ENCODE measurements at regions not wholly inside any gene's neighbourhood (a gene's known extent, or its start where the extent isn't known, plus 50 kb on each side); places are given as distances from the start of the nearest gene placed in this dataset.

DNA sequence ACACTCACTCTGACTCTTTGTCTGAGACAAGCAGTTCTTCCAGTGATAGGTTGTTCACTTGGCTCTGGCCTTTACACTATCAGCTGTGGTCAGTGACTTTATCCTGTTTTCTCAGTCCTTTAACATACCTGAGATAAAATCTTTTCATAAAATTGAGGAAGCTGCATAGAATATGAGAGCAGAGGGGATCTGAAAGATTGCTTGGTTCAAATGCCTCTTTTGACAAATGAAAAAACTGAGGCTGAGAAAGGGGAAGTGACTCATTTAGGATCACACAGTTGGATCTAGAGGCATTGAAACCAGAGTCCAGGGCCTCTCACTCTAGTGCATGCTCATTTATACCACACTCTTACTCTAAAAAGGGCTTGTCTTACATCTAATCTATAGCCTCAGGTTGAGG, 277.0 kb upstream of the TBX18 start:
- Histone ChIP-seq H3K4me3 (ENCODE audit: low read length) (no peak overlapping the region), H3K27ac (ENCODE audit: low read depth in 1 of 2, low read length in 2 of 2) (no peak overlapping the region), H3K4me1 (ENCODE audit: insufficient read depth, low read length) (no peaks in the 10 kb centered on the region), H3K36me3 (ENCODE audit: insufficient read depth, low read length) (no peaks in the 10 kb centered on the region), H3K27me3 (ENCODE audit: control insufficient read depth in 1 of 2, insufficient read depth in 2 of 2, low read length in 2 of 2) (no peaks in the 10 kb centered on the region), H3K9me3 (ENCODE audit: control insufficient read depth in 1 of 2, insufficient read depth in 1 of 2, low read length in 2 of 2) (no peaks in the 10 kb centered on the region)
- POLR2A ChIA-PET, result no interaction called here
- TF ChIP-seq, protein P1, sequence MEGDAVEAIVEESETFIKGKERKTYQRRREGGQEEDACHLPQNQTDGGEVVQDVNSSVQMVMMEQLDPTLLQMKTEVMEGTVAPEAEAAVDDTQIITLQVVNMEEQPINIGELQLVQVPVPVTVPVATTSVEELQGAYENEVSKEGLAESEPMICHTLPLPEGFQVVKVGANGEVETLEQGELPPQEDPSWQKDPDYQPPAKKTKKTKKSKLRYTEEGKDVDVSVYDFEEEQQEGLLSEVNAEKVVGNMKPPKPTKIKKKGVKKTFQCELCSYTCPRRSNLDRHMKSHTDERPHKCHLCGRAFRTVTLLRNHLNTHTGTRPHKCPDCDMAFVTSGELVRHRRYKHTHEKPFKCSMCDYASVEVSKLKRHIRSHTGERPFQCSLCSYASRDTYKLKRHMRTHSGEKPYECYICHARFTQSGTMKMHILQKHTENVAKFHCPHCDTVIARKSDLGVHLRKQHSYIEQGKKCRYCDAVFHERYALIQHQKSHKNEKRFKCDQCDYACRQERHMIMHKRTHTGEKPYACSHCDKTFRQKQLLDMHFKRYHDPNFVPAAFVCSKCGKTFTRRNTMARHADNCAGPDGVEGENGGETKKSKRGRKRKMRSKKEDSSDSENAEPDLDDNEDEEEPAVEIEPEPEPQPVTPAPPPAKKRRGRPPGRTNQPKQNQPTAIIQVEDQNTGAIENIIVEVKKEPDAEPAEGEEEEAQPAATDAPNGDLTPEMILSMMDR (IDR thresholded peaks at IDR 0.05), result no peak
- H3K36me3 Mint-ChIP-seq (ENCODE audit: low read depth), result no peaks in the 10 kb centered on the region
- no peak for ATAC-seq (ENCODE audit: poor library complexity)
- no peaks in the 10 kb centered on the region for H3K9me3 Mint-ChIP-seq
- H3K4me3 Mint-ChIP-seq, result no peak overlapping the region
- no peak overlapping the region for H3K27ac Mint-ChIP-seq
- intact Hi-C loops (cut with DNase I, micrococcal nuclease), result no loop called here
- DNase-seq, result no peak
- H3K4me1 Mint-ChIP-seq (ENCODE audit: low read depth), result no peaks in the 10 kb centered on the region
- no peaks in the 10 kb centered on the region for H3K27me3 Mint-ChIP-seq
- CTCF ChIA-PET, result no interaction called here

DNA sequence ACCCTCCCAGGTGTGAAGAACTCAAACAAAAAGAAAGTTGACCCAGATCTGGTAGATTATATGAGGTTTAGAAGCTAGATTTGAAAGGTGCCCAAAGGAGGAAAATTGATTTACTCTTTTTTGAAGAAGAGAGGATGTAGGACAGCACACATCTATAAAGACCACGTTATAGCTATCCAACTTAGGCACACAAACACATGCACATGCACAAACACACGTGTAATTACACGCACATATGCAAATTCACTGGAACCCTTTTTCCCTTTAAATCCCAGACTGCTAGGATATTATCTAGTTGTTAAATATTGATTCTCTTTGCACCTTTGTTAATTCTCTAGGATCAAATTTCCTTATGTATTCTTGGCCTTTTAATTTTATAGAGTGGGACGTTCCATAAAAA, 272.8 kb upstream of the TBX18 start:
- H3K27ac ChIP-seq (ENCODE audit: low read depth in 1 of 2, low read length in 2 of 2), result no peak overlapping the region
- no peaks in the 10 kb centered on the region for H3K36me3 ChIP-seq (ENCODE audit: insufficient read depth, low read length)
- no peaks in the 10 kb centered on the region for H3K27me3 ChIP-seq (ENCODE audit: control insufficient read depth in 1 of 2, insufficient read depth in 2 of 2, low read length in 2 of 2)
- Mint-ChIP-seq H3K4me3 (no peak overlapping the region), H3K27me3 (no peaks in the 10 kb centered on the region), H3K27ac (no peak overlapping the region), H3K36me3 (ENCODE audit: low read depth) (no peaks in the 10 kb centered on the region), H3K4me1 (ENCODE audit: low read depth) (no peaks in the 10 kb centered on the region), H3K9me3 (peaks cover 11% of the 10 kb centered on the region)
- TF ChIP-seq, protein P1 (IDR thresholded peaks at IDR 0.05), result no peak
- ChIA-PET CTCF (no interaction called here), POLR2A (no interaction called here)
- intact Hi-C loops (cut with DNase I, micrococcal nuclease), result no loop called here
- H3K9me3 ChIP-seq (ENCODE audit: control insufficient read depth in 1 of 2, insufficient read depth in 1 of 2, low read length in 2 of 2), result peaks cover 9 to 11% of the 10 kb centered on the region in 2 experiments
- H3K4me1 ChIP-seq (ENCODE audit: insufficient read depth, low read length), result no peaks in the 10 kb centered on the region
- H3K4me3 ChIP-seq (ENCODE audit: low read length), result no peak overlapping the region
- ATAC-seq (ENCODE audit: poor library complexity) (no peak), DNase-seq (no peak)

DNA sequence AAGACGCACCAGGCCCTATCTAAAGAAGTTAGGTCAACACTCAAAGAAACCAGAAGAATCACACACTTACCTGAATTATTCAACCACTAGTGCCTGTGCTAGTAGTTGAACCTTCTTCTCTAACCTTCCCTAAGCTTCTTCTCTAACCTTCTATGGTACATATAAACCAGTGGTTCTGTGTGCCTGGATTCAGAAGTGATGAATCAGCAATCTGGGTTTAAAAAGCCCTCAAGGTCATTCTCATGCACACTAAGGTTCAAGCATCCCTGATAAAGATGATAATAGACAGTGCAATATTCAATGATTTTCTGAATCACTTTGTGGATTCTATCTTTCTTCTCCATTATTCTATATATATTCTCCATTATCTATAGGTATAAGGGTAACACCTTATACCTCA, 271.4 kb upstream of the TBX18 start:
- CTCF ChIA-PET, result no interaction called here
- TF ChIP-seq, protein P1 (IDR thresholded peaks at IDR 0.05), result no peak

More for the DNA sequence above, 271.4 kb upstream of the TBX18 start:
- POLR2A ChIA-PET, result no interaction called here
- peaks cover 11 to 16% of the 10 kb centered on the region in 2 experiments for H3K9me3 ChIP-seq (ENCODE audit: control insufficient read depth in 1 of 2, insufficient read depth in 1 of 2, low read length in 2 of 2)
- intact Hi-C loops (cut with DNase I, micrococcal nuclease), result no loop called here
- Mint-ChIP-seq H3K4me3 (no peak overlapping the region), H3K4me1 (ENCODE audit: low read depth) (no peaks in the 10 kb centered on the region), H3K27ac (no peak overlapping the region), H3K27me3 (no peaks in the 10 kb centered on the region), H3K36me3 (ENCODE audit: low read depth) (no peaks in the 10 kb centered on the region), H3K9me3 (peaks cover 11% of the 10 kb centered on the region)
- H3K4me3 ChIP-seq (ENCODE audit: low read length), result no peak overlapping the region
- no peaks in the 10 kb centered on the region for H3K27me3 ChIP-seq (ENCODE audit: control insufficient read depth in 1 of 2, insufficient read depth in 2 of 2, low read length in 2 of 2)
- no peaks in the 10 kb centered on the region for H3K4me1 ChIP-seq (ENCODE audit: insufficient read depth, low read length)
- H3K27ac ChIP-seq (ENCODE audit: low read depth in 1 of 2, low read length in 2 of 2), result no peak overlapping the region
- H3K36me3 ChIP-seq (ENCODE audit: insufficient read depth, low read length), result no peaks in the 10 kb centered on the region
- DNase-seq (no peak), ATAC-seq (ENCODE audit: poor library complexity) (no peak)

Measured in CD4-positive, alpha-beta T cell (primary cell).